ACC112 (cell line): ENCODE measurements at regions not wholly inside any gene's neighbourhood (a gene's known extent, or its start where the extent isn't known, plus 50 kb on each side); places are given as distances from the start of the nearest gene placed in this dataset.

Experiments used
- H2AFZ ChIP-seq: fragments of 200-600 bp; sonication (generic); one replicate; pipeline ENCODE4 v1.6.0; 2017; ENCODE audit warnings: antibody characterized with exemption, low read length; ENCODE audit not compliant: unreplicated experiment
- H3K27ac ChIP-seq: fragments of 200-600 bp; sonication (generic); 2 replicates; pipeline ENCODE4 v1.5.1; 2014; ENCODE audit warnings: low read depth, mild to moderate bottlenecking, antibody characterized with exemption, low read length, moderate library complexity
- H3K27me3 ChIP-seq: fragments of 200-600 bp; sonication (generic); 2 replicates; pipeline ENCODE4 v1.6.1; 2014; ENCODE audit warnings: mild to moderate bottlenecking, antibody characterized with exemption, low read length, moderate library complexity, mixed read lengths; ENCODE audit not compliant: insufficient read depth
- H3K36me3 ChIP-seq: fragments of 200-600 bp; sonication (generic); 2 replicates; pipeline ENCODE4 v1.6.1; 2016; ENCODE audit warnings: mild to moderate bottlenecking, antibody characterized with exemption, low read length, moderate library complexity, mixed read lengths; ENCODE audit not compliant: insufficient read depth
- H3K4me1 ChIP-seq: fragments of 200-600 bp; sonication (generic); one replicate; pipeline ENCODE4 v1.6.1; 2016; ENCODE audit warnings: low read length, mixed read lengths; ENCODE audit not compliant: insufficient read depth, unreplicated experiment, control insufficient read depth
- H3K4me3 ChIP-seq: fragments of 200-600 bp; sonication (generic); 2 replicates; pipeline ENCODE4 v1.5.1; 2014; ENCODE audit warnings: mild to moderate bottlenecking, low read depth, low read length
- H3K79me2 ChIP-seq: fragments of 200-600 bp; sonication (generic); one replicate; pipeline ENCODE4 v1.6.0; 2016; ENCODE audit warnings: low read length; ENCODE audit not compliant: control insufficient read depth, unreplicated experiment, insufficient read depth

DNA sequence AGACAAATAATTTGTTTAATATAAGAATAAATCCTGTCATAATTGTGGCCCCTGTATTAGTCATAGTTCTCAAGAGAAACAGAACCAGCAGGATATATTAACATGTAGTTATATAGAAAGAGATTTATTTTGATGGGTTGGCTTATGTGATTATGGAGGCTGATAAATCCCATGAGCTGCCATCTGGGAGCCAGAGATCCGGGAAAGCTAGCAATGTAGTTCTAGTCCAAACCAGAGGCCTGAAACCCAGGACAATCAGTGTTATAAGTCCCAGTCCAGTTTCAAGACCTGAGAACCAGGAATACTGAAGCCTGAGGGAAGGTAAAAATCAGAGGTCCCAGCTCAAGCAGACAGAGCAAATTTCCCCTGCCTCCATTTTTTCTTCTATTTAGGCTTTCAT, 435.8 kb downstream of the RPL10L start:
- Histone ChIP-seq H2AFZ (no peak overlapping the region), H3K36me3 (no peaks in the 10 kb centered on the region)

DNA sequence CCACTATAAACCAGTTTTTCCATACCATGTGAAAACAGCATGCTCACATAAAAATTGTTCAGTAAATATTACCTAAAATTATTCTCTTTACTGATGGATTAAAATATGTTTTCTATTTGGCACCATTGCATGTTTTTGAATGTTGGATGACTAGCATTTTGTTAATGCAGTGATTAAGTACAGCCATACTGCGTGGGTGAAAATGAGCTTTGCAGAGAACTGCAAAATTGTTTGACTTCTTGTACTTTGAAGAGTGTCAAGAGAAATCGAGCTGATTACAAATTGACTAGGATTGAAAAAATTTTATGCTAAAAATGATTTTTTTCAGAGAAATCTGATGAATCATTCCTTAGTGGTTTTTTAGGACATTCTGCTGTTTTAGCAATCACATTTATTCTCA, 452.9 kb downstream of the RPL10L start:
- H3K4me3 ChIP-seq, result no peak overlapping the region
- no peak overlapping the region for H2AFZ ChIP-seq
- no peak overlapping the region for H3K27ac ChIP-seq
- no peaks in the 10 kb centered on the region for H3K36me3 ChIP-seq
- H3K79me2 ChIP-seq, result no peaks in the 10 kb centered on the region
- no peaks in the 10 kb centered on the region for H3K27me3 ChIP-seq
- H3K4me1 ChIP-seq, result no peaks in the 10 kb centered on the region

More for the DNA sequence above, 435.8 kb downstream of the RPL10L start:
- no peak overlapping the region for H3K4me3 ChIP-seq
- H3K79me2 ChIP-seq, result no peaks in the 10 kb centered on the region
- H3K27ac ChIP-seq, result no peak overlapping the region
- no peaks in the 10 kb centered on the region for H3K4me1 ChIP-seq
- H3K27me3 ChIP-seq, result no peaks in the 10 kb centered on the region

DNA sequence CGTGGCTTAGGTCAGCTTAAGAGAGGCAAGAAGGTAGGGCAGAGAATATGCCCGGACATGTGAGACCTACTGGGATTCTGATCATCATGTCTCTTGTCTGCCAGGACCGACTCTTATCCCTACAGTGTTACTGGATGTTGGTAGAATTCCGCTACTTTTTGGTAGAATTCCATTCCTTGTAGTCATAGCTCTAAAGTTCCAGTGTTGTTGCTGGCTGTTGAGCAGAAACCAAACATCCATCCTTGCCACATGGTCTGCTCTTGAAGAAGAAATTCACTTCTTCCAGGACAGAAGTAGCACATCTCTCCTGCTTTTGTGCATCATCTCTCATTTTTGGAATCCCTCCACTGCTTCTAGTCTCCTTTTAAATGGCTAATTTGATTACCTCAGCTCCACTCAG, 453.7 kb downstream of the RPL10L start:
- Histone ChIP-seq H3K79me2 (no peaks in the 10 kb centered on the region), H3K36me3 (no peaks in the 10 kb centered on the region), H3K4me1 (no peaks in the 10 kb centered on the region), H3K27me3 (no peaks in the 10 kb centered on the region), H2AFZ (no peak overlapping the region), H3K27ac (no peak overlapping the region), H3K4me3 (no peak overlapping the region)
